Keratinocyte (primary cell): ENCODE measurements at regions not wholly inside any gene's neighbourhood (a gene's known extent, or its start where the extent isn't known, plus 50 kb on each side); places are given as distances from the start of the nearest gene placed in this dataset.

Experiments used
- DNase-seq: peaks from one replicate; pipeline ENCODE4 v3.0.0-alpha.2; 2011; ENCODE audit warnings: low read depth, missing footprints, low spot score
- FAIRE-seq: peaks from 2 replicates; lab custom pipeline; 2011; peaks lifted over from hg19 to GRCh38; lab: Jason Lieb, UNC
- H2AFZ ChIP-seq: 2 replicates; pipeline ENCODE4 v1.6.0; 2012; ENCODE audit warnings: low read length, control low read depth, inconsistent platforms; ENCODE audit not compliant: control insufficient read depth
- H3K27ac ChIP-seq: 2 replicates; pipeline ENCODE4 v1.5.1; 2011; ENCODE audit warnings: low read length; ENCODE audit not compliant: control insufficient read depth, insufficient read depth
- H3K27me3 ChIP-seq: 3 replicates; pipeline ENCODE4 v1.6.0; 2011; ENCODE audit warnings: low read length; ENCODE audit not compliant: control insufficient read depth, insufficient read depth; ENCODE audit errors: extremely low read depth
- H3K36me3 ChIP-seq, 2 experiments: 2 replicates in 1 of 2; 3 replicates in 1 of 2; pipeline ENCODE4 v1.5.1; 2011; ENCODE audit warnings: low read length in 2 of 2, mild to moderate bottlenecking in 1 of 2; ENCODE audit not compliant: control insufficient read depth in 2 of 2, insufficient read depth in 2 of 2; ENCODE audit errors: extremely low read depth in 1 of 2
- H3K4me1 ChIP-seq: 3 replicates; pipeline ENCODE4 v1.5.1; 2011; ENCODE audit warnings: low read length; ENCODE audit not compliant: control insufficient read depth, insufficient read depth; ENCODE audit errors: extremely low read depth
- H3K4me2 ChIP-seq: 3 replicates; pipeline ENCODE4 v1.6.0; 2011; ENCODE audit warnings: low read depth, low read length; ENCODE audit not compliant: control insufficient read depth, insufficient read depth; ENCODE audit errors: extremely low read depth
- H3K4me3 ChIP-seq, 3 experiments: fragments of 200-600 bp in 1 of 3; sonication (generic) in 1 of 3; 2 replicates in 2 of 3; 3 replicates in 1 of 3; pipeline ENCODE4 v1.5.1; 2011 to 2016; ENCODE audit warnings: low read length in 3 of 3, mild to moderate bottlenecking in 3 of 3, control low read depth in 2 of 3, inconsistent platforms in 1 of 3, low read depth in 1 of 3, mixed read lengths in 1 of 3, mixed run types in 1 of 3, moderate library complexity in 1 of 3; ENCODE audit not compliant: control insufficient read depth in 2 of 3, insufficient read depth in 2 of 3; ENCODE audit errors: extremely low read depth in 1 of 3
- H3K79me2 ChIP-seq: 2 replicates; pipeline ENCODE4 v1.6.0; 2012; ENCODE audit warnings: low read length; ENCODE audit not compliant: control insufficient read depth, insufficient read depth
- H3K9ac ChIP-seq: 3 replicates; pipeline ENCODE4 v1.6.0; 2011; ENCODE audit warnings: low read length; ENCODE audit not compliant: control insufficient read depth, insufficient read depth; ENCODE audit errors: extremely low read depth
- H3K9me1 ChIP-seq: 3 replicates; pipeline ENCODE4 v1.6.0; 2011; ENCODE audit warnings: low read length; ENCODE audit not compliant: control insufficient read depth, insufficient read depth; ENCODE audit errors: extremely low read depth
- H3K9me3 ChIP-seq: 2 replicates; pipeline ENCODE4 v1.5.1; 2012; ENCODE audit warnings: low read depth, low read length; ENCODE audit not compliant: control insufficient read depth
- H4K20me1 ChIP-seq: 3 replicates; pipeline ENCODE4 v1.6.0; 2011; ENCODE audit warnings: low read length; ENCODE audit not compliant: control insufficient read depth, insufficient read depth; ENCODE audit errors: extremely low read depth
- CTCF ChIP-seq, 3 experiments: IDR thresholded peaks in 1 of 3; conservative IDR thresholded peaks in 1 of 3; optimal IDR thresholded peaks in 1 of 3; 2 replicates in 2 of 3; 3 replicates in 1 of 3; pipeline versions ENCODE3 to v1.5.1; 2011; ENCODE audit warnings: low read length in 3 of 3, mild to moderate bottlenecking in 3 of 3, moderate library complexity in 2 of 3, control low read depth in 1 of 3, inconsistent platforms in 1 of 3; ENCODE audit not compliant: insufficient read depth in 2 of 3; ENCODE audit errors: extremely low read depth in 1 of 3
- EZH2 ChIP-seq: IDR thresholded peaks from one replicate; pipeline ENCODE4 v1.6.1; 2012; ENCODE audit warnings: inconsistent platforms, mild to moderate bottlenecking, low read length, moderate library complexity
- dilution Hi-C: fragments of 300-500 bp; cut with MboI; formaldehyde crosslinking; loops from one replicate; pipeline ENCODE4 v1.7.0; 2020; ENCODE audit warnings: low sequenced_read_pairs; ENCODE audit not compliant: extremely low pct_ligation_motif_present

- H3K9ac ChIP-seq, result no peak overlapping the region
- H2AFZ ChIP-seq, result no peak overlapping the region
- FAIRE-seq (peak; percentile 66), DNase-seq (peak; percentile 5)
- no peaks in the 10 kb centered on the region for H3K36me3 ChIP-seq
- H3K4me1 ChIP-seq, result no peaks in the 10 kb centered on the region
- no peak overlapping the region for H3K27ac ChIP-seq
- no peaks in the 10 kb centered on the region for H4K20me1 ChIP-seq
- H3K4me3 ChIP-seq, result no peak overlapping the region
- TF ChIP-seq CTCF (optimal IDR thresholded peaks at IDR 0.05 in 1 of 3, IDR thresholded peaks at IDR 0.05 in 1 of 3, conservative IDR thresholded peaks at IDR 0.05 in 1 of 3; ENCODE audit: extremely low read depth in 1 of 3, insufficient read depth in 2 of 3, low read length in 3 of 3), result peak in 2 of 3 experiments; percentile 19 to 33
- no peak for TF ChIP-seq EZH2
- H3K9me1 ChIP-seq, result no peaks in the 10 kb centered on the region
- dilution Hi-C loops, result no loop called here
- H3K27me3 ChIP-seq, result no peaks in the 10 kb centered on the region
- no peak overlapping the region for H3K4me2 ChIP-seq
- no peaks in the 10 kb centered on the region for H3K9me3 ChIP-seq
- H3K79me2 ChIP-seq, result no peaks in the 10 kb centered on the region
Observed at GRCh38 chr6:73942592-73943186, 246.7 kb downstream of the CD109 start.

- no peak for FAIRE-seq
- dilution Hi-C loops, result no loop called here
Observed at GRCh38 chr6:73941892-73942291, 245.9 kb downstream of the CD109 start.

More at GRCh38 chr6:73941892-73942291, 245.9 kb downstream of the CD109 start:
- Histone ChIP-seq H3K4me3 (no peak overlapping the region), H3K4me2 (no peak overlapping the region), H3K9me1 (no peaks in the 10 kb centered on the region), H3K79me2 (no peaks in the 10 kb centered on the region), H3K4me1 (no peaks in the 10 kb centered on the region), H3K27ac (no peak overlapping the region), H4K20me1 (no peaks in the 10 kb centered on the region), H3K9ac (no peak overlapping the region), H3K36me3 (no peaks in the 10 kb centered on the region), H3K9me3 (no peaks in the 10 kb centered on the region), H2AFZ (no peak overlapping the region), H3K27me3 (no peaks in the 10 kb centered on the region)
- TF ChIP-seq EZH2 (no peak), CTCF (optimal IDR thresholded peaks at IDR 0.05 in 1 of 3, IDR thresholded peaks at IDR 0.05 in 1 of 3, conservative IDR thresholded peaks at IDR 0.05 in 1 of 3; ENCODE audit: extremely low read depth in 1 of 3, insufficient read depth in 2 of 3, low read length in 3 of 3) (no peak)
- no peak for DNase-seq
